RCC 7860 (cell line): ENCODE measurements at regions not wholly inside any gene's neighbourhood (a gene's known extent, or its start where the extent isn't known, plus 50 kb on each side); places are given as distances from the start of the nearest gene placed in this dataset.
"Not testable (repeated sequence)": the region's sequence is repeated elsewhere in the genome, so short reads cannot be mapped to it uniquely, and the experiment has no call there.

ENCODE experiments used
- DNase-seq: peaks from one replicate; pipeline ENCODE4 v3.0.0-alpha.2; 2015; ENCODE audit warnings: low spot score
- FAIRE-seq: peaks from 2 replicates; lab custom pipeline; 2012; peaks lifted over from hg19 to GRCh38; lab: Jason Lieb, UNC

DNA sequence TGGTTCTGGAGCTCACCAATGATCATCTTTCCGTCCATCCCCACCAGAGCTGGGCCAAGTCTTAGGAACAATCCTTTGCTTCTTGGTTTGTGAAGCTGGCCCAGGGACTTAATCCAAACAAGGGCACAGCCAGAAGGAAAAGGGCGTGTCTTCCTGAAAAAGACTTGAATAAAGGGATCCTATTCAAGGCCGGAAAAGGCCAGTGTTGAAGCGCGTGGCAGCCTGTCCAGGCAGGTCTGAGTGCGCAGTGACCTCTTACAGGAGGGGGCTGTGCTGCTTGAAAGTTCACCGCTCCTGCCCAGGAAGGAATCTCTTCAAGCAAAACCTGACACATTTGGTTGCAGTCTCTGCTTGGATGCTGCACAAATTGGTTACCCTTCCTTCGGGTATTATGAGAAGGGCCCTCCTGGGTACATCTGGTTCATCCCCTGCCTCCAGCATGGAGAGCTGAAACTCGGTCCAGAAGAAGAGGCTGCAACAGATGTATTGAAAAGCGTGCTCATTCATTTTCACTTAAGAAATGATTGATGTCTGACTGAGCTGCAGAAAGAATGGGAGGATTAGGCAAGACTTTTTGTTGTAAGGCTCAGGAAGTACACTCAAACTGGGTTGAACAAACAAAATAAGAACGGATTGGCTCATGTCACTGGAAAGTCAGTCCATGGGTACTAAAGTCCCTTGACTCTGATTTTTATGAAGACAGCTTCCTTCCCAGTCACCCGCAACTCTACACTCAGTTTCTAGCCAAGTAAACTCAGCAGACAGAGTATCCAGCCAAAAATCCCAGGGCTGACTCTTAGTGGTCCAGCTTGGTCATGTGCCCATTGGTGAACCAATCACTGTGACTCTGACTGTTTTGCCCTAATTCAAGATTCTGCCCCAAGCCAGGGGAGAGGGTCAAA lies 136.3 kb downstream of the TFAP2C start:
- DNase-seq (no peak), FAIRE-seq (no peak)

DNA sequence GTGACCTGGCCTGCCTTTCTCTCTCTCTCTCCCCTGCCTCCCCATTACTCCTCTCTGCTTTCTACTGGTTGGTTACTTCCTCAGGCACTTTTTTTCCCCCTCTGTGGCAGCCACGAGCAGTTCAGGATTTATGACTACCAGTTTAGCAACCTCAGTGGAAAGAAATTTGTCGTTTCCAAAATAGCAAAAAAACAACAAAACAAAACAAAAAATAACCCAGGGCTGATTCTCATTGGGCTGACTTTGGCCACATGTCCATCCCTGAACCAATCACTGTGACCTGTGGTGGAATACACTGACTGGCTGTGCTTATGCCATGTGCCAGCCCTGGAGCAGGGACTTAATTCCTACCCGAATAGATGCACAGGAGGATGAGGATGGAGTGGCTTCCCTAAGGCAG lies 137.4 kb downstream of the TFAP2C start:
- no peak for FAIRE-seq
- DNase-seq = no peak

- DNase-seq (no peak), FAIRE-seq (no peak)
Observed at GRCh38 chr20:56769921-56770600, 141.0 kb downstream of the TFAP2C start.

GRCh38 chr20:56773749-56774148 lies 144.6 kb downstream of the TFAP2C start:
- DNase-seq (no peak), FAIRE-seq (no peak)

GRCh38 chr20:56774873-56775272 lies 145.8 kb downstream of the TFAP2C start:
- no peak for FAIRE-seq
- no peak for DNase-seq

GRCh38 chr20:56776345-56776744 lies 147.2 kb downstream of the TFAP2C start:
- FAIRE-seq (no peak), DNase-seq (no peak)

GRCh38 chr20:56778765-56779195 lies 149.7 kb downstream of the TFAP2C start:
- DNase-seq (no peak), FAIRE-seq (no peak)

DNA sequence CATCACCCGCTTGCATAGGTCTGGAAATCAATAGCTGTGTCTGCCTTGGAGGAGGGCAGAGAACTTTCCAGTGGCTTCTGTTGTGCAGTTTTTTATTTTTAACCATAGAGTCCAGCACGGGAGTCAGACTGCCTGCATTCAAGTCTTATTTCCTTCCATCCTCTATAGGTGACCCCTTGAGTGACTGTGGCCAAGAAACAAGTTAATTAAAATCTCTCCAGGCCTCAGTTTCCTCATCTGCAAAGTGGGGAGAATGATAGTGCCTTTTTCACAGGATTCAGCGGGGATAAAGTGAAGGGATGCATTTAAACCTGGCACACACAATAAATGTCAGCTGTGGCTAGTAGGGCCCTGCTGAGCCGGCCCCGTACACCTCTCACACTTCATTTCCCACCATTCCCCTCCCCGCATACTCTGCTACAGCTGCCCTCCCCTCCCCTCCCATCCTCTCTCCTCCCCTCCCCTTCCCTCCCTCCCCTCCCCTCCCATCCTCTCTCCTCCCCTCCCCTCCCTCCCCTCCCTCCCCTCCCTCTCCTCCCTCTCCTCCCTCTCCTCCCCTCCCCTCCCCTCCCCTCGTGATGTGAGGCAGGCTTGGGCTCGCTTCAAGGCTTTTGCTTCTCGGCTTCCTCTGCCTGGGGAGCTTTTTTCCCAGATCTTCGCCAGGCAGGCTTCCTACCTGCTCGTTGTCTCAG lies 150.5 kb downstream of the TFAP2C start:
- DNase-seq (no peak), FAIRE-seq (no peak)

GRCh38 chr20:56780266-56780665 lies 151.2 kb downstream of the TFAP2C start:
- no peak for FAIRE-seq
- DNase-seq = no peak

DNA sequence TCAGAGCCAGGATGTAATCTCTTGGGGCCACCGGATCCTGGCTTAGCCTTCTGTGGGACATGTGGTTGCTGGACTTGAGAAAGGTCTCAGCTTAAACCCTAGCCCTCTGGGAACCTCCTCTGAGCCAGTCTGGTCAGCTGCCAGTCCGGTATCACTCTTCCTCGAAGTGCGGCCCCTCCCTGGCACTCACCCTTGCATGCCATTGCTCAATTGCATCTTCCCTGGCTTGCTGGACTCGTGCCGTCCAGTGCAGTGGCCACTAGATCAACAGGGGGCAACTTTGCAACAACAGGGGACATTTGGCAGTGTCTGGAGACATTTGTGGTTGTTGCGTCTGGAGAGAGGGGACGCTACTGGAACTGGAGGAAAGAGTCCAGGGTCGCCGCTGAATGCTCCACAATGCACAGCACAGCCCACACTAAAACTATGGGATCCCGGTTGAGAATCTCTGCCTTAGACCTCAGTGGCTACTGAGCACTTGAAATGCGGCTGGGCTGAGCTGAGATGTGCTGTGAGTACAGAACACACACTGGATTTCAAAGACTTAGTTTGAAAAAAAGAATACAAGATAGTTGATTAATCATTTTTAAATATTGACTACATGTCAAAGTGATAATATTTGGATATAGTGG lies 152.1 kb downstream of the TFAP2C start:
- DNase-seq = no peak
- no peak for FAIRE-seq

DNA sequence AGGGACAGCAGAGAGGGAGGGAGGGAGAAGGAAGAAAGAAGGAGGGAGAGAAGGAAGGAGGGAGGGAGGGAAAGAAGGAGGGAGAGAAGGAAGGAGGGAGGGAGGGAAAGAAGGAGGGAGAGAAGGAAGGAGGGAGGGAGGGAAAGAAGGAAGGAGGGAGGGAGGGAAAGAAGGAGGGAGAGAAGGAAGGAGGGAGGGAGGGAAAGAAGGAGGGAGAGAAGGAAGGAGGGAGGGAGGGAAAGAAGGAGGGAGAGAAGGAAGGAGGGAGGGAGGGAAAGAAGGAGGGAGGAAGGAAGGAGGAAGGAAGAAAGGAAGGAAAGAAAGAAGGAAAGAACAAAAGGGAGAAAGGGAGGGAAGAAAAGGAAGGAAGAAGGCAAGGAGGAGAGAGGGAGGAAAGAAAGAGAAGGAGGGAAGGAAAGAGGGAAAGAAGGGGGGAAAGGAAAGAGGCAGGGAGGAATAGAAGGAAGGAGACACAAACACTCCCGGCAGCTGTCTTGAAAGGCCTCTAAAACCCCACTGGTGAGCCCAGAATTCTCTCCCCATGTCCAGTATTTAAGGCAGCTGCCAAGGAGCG lies 153.0 kb downstream of the TFAP2C start:
- not testable (repeated sequence) for DNase-seq, FAIRE-seq

DNA sequence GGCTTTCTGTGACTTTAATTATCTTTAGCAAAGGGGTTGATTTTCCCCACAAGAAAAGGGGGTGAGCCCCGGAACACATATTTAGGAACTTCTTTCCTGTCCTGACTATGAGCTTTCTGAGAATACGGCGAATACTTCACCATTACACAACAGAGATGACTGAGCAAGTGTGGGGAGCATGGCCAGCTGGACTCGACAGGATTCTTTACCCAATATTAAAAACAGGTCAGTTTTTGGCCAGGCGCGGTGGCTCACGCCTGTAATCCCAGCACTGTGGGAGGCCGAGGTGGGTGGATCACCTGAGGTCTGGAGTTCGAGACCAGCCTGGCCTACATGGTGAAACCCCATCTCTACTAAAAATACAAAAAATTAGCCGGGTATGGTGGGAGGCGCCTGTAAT lies 153.7 kb downstream of the TFAP2C start:
- not testable (repeated sequence) for FAIRE-seq, DNase-seq

- no peak for DNase-seq
Observed at GRCh38 chr20:56783826-56784225, 154.7 kb downstream of the TFAP2C start.

GRCh38 chr20:56786503-56786902 lies 157.4 kb downstream of the TFAP2C start:
- FAIRE-seq = no peak

More at GRCh38 chr20:56783826-56784225, 154.7 kb downstream of the TFAP2C start:
- FAIRE-seq = no peak

GRCh38 chr20:56788041-56788670 lies 159.1 kb downstream of the TFAP2C start:
- DNase-seq (peak; percentile 99), FAIRE-seq (peak; percentile 87)

More at GRCh38 chr20:56786503-56786902, 157.4 kb downstream of the TFAP2C start:
- no peak for DNase-seq

- FAIRE-seq = no peak
Observed at GRCh38 chr20:56788671-56789610, 159.8 kb downstream of the TFAP2C start.

GRCh38 chr20:56793916-56794315 lies 164.8 kb downstream of the TFAP2C start:
- DNase-seq (no peak), FAIRE-seq (no peak)

More at GRCh38 chr20:56788671-56789610, 159.8 kb downstream of the TFAP2C start:
- peak; percentile 26 for DNase-seq

- FAIRE-seq = no peak
- DNase-seq = no peak
Observed at GRCh38 chr20:56795492-56795891, 166.4 kb downstream of the TFAP2C start.

DNA sequence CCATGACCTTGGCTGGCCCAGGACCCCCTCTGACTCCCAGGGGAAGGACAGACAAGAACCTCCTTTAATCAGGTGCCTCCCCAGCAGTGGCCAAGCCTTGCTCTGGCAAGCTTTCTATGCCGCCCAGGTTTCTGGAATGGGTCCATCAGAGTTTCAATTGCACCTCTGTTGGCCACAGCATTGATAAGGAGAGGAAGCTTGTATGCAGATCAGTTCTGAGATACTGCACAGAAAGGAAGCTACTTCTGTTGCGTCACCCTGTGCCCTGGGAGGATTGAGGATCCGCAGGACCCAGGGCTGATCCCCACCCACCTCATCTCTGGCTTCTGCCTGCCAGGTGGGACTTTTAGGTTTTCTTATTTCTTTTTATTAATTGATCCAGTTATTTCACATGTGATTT lies 167.2 kb downstream of the TFAP2C start:
- DNase-seq (no peak), FAIRE-seq (no peak)
